ENCODE measurements at regions not wholly inside any gene's neighbourhood (a gene's known extent, or its start where the extent isn't known, plus 50 kb on each side); places are given as distances from the start of the nearest gene placed in this dataset.

- in situ Hi-C loops (cut with MboI; ENCODE audit: low pct_unique_long_range_greater_than_20kb, low sequenced_read_pairs), result no loop called here
- DNase-seq, result no peak
These were observed 350.0 kb upstream of the SLC24A2 start for GRCh38 chr9:20138841-20139240.

GRCh38 chr9:20138116-20138515 lies 349.3 kb upstream of the SLC24A2 start:
- DNase-seq, result no peak
- in situ Hi-C loops (cut with MboI; ENCODE audit: low pct_unique_long_range_greater_than_20kb, low sequenced_read_pairs), result no loop called here

- in situ Hi-C loops (cut with MboI; ENCODE audit: low pct_unique_long_range_greater_than_20kb, low sequenced_read_pairs), result no loop called here
- DNase-seq, result no peak
These were observed 348.6 kb upstream of the SLC24A2 start for GRCh38 chr9:20137425-20137824.

GRCh38 chr9:20135119-20135697 lies 346.4 kb upstream of the SLC24A2 start:
- DNase-seq, result no peak
- in situ Hi-C loops (cut with MboI; ENCODE audit: low pct_unique_long_range_greater_than_20kb, low sequenced_read_pairs), result no loop called here

- no peak for DNase-seq
- in situ Hi-C loops (cut with MboI; ENCODE audit: low pct_unique_long_range_greater_than_20kb, low sequenced_read_pairs), result no loop called here
These were observed 336.9 kb upstream of the SLC24A2 start for GRCh38 chr9:20125727-20126126.

GRCh38 chr9:20119566-20119965 lies 330.7 kb upstream of the SLC24A2 start:
- in situ Hi-C loops (cut with MboI; ENCODE audit: low pct_unique_long_range_greater_than_20kb, low sequenced_read_pairs), result no loop called here
- DNase-seq, result no peak

- peak; percentile 1 for DNase-seq
- in situ Hi-C loops (cut with MboI; ENCODE audit: low pct_unique_long_range_greater_than_20kb, low sequenced_read_pairs), result no loop called here
These were observed 329.1 kb upstream of the SLC24A2 start for GRCh38 chr9:20117986-20118385.

GRCh38 chr9:20117482-20117881 lies 328.6 kb upstream of the SLC24A2 start:
- in situ Hi-C loops (cut with MboI; ENCODE audit: low pct_unique_long_range_greater_than_20kb, low sequenced_read_pairs), result no loop called here
- no peak for DNase-seq

- in situ Hi-C loops (cut with MboI; ENCODE audit: low pct_unique_long_range_greater_than_20kb, low sequenced_read_pairs), result no loop called here
- no peak for DNase-seq
These were observed 326.1 kb upstream of the SLC24A2 start for GRCh38 chr9:20114974-20115373.

- in situ Hi-C loops (cut with MboI; ENCODE audit: low pct_unique_long_range_greater_than_20kb, low sequenced_read_pairs), result no loop called here
- DNase-seq, result no peak
These were observed 323.5 kb upstream of the SLC24A2 start for GRCh38 chr9:20112205-20112783.

GRCh38 chr9:20111173-20111843 lies 322.5 kb upstream of the SLC24A2 start:
- in situ Hi-C loops (cut with MboI; ENCODE audit: low pct_unique_long_range_greater_than_20kb, low sequenced_read_pairs), result no loop called here
- DNase-seq, result no peak

- in situ Hi-C loops (cut with MboI; ENCODE audit: low pct_unique_long_range_greater_than_20kb, low sequenced_read_pairs), result no loop called here
- DNase-seq, result no peak
These were observed 306.7 kb upstream of the SLC24A2 start for GRCh38 chr9:20095430-20096092.

- in situ Hi-C loops (cut with MboI; ENCODE audit: low pct_unique_long_range_greater_than_20kb, low sequenced_read_pairs), result no loop called here
- DNase-seq, result no peak
These were observed 303.7 kb upstream of the SLC24A2 start for GRCh38 chr9:20092561-20092960.

- no peak for DNase-seq
- in situ Hi-C loops (cut with MboI; ENCODE audit: low pct_unique_long_range_greater_than_20kb, low sequenced_read_pairs), result no loop called here
These were observed 298.6 kb upstream of the SLC24A2 start for GRCh38 chr9:20087481-20087880.

GRCh38 chr9:20085842-20086241 lies 297.0 kb upstream of the SLC24A2 start:
- DNase-seq, result no peak
- in situ Hi-C loops (cut with MboI; ENCODE audit: low pct_unique_long_range_greater_than_20kb, low sequenced_read_pairs), result no loop called here

GRCh38 chr9:20084125-20084524 lies 295.3 kb upstream of the SLC24A2 start:
- in situ Hi-C loops (cut with MboI; ENCODE audit: low pct_unique_long_range_greater_than_20kb, low sequenced_read_pairs), result no loop called here
- no peak for DNase-seq

GRCh38 chr9:20083390-20083789 lies 294.6 kb upstream of the SLC24A2 start:
- DNase-seq, result no peak
- in situ Hi-C loops (cut with MboI; ENCODE audit: low pct_unique_long_range_greater_than_20kb, low sequenced_read_pairs), result no loop called here

- DNase-seq, result no peak
- in situ Hi-C loops (cut with MboI; ENCODE audit: low pct_unique_long_range_greater_than_20kb, low sequenced_read_pairs), result no loop called here
These were observed 294.0 kb upstream of the SLC24A2 start for GRCh38 chr9:20082831-20083230.

- DNase-seq, result no peak
These were observed 293.6 kb upstream of the SLC24A2 start for GRCh38 chr9:20082406-20082805.

GRCh38 chr9:20078246-20078645 lies 289.4 kb upstream of the SLC24A2 start:
- in situ Hi-C loops (cut with MboI; ENCODE audit: low pct_unique_long_range_greater_than_20kb, low sequenced_read_pairs), result no loop called here
- DNase-seq, result no peak

More at GRCh38 chr9:20082406-20082805, 293.6 kb upstream of the SLC24A2 start:
- in situ Hi-C loops (cut with MboI; ENCODE audit: low pct_unique_long_range_greater_than_20kb, low sequenced_read_pairs), result no loop called here
